ENCODE measurements at regions not wholly inside any gene's neighbourhood (a gene's known extent, or its start where the extent isn't known, plus 50 kb on each side); places are given as distances from the start of the nearest gene placed in this dataset.

DNA sequence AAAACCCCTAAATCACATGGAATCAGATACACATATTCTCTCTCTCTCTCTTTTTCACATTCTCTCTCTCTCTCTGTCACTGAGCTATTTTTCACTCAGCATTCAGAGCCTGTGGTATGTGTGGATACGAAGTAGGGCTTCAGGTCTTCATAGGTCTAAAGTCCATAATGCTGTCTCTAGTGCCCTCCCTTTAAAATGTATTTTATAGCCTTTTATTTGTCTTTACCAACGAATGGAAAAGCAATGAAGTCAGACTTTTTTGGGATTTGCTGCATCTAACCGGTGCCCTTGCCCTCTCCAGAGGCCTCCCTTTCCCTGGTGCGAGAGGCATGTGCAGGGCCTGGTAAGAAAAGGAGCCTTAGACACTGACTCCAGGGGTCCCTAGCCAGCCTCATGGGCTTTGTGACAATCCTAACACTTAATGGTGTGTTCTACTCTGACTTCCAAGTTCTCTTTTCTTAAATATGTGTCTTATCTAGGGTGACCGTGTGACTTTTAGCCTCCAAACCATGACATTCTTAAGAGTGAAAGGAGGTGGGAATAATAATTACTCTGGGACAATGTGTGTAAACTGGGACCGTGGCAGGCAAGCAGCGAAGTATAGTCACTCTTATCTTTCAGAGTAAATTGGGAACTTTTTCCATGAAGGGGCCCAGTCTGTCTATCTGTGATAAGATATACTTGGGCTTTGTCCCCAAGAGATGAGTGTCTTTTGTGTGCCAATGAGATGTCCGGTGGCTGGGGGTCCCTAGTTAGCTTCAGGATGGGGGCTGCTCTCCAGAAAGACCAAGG lies 101.1 kb downstream of the B3GNT2 start:
- no peak for DNase-seq

DNA sequence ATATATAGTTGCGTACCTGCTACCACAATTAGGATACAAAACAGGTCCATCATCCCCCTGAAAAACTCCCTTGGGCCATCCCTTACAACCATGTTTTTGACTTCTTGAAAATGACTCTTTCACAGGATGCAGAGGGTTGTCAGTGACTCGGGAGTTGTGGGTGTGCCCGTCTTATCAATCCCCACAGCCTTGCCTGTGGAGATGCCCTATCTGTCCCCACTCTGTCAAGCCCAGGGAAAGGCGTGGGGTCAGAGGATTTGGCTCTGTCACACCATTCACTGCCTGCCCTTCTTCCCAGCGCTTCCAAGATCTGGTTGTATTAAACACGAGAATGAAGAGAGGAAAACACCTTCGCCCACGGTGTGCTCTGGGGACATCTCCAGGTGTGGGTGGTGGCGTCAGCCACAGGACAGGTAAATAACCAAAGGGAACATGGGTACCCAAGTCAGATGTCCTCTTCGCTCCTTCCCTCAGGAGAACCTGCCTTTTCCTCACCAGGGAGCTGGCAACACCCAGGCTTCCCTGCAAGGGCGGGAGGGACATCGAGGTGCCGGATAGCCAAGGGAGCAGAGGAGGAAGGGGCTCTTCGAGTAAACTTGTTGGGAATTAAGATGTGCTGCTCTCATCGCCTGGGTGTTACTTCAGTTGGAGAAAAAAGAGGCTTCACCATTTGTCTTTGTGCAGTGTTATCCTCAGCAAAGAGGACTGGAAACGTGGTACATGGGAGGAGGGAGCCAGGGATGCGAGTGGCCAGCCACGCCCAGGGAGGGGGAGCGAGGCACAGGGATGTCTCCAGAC lies 100.3 kb downstream of the B3GNT2 start:
- DNase-seq: no peak

DNA sequence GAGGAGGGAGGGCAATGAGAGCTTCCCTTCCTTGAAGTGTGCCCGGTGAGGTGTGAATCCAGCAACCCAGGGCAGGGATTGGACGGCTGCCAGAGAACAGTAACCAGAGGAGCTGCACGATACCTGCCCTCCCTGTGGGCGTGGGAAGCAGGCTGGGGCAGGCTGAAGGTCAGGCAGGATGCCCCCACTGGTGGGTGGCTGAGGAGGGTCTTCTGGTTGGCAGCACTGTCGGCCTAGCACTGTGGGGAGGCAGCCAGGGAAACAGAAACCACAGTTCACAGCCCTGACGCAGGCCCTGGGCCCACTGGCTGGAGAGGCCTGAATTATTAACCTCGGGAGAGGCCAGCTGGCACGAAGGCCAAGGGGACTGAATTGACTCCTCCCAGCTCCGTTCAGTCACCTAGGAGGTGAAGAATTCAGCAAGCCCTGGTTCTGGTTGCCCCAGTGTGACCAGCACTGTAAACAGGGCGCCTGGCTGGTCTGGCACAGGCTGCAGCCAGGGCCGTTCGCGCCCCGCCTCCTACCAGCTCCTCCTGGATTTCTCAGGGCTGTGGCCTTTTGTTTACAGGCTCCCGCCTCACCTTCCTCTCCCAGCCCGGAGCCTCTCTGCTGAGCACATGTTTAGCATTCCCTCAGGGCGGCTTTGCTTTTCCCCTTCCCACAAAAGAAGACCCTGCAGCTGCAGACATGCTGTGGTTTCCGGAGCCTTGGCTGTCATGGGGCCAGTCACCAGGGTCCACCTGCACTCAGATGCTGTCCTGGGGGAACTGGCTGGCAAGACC lies 97.8 kb downstream of the B3GNT2 start:
- no peak for DNase-seq

DNA sequence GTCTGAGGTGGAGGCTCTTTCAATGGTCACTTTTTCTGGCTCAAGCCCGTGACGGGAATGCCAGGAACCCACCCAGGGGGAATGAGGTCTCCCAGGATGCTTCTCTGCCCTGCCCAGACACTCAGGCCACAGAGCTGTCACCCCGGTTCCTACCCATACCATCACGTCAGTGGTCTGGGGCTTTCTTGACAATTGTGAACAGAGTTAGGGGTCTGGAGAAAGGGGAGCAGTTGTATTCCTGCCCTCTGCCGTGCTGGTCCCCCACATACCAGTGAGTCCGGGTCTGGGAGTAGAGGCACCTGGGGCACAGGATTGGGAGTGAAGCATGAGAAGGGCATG lies 97.2 kb downstream of the B3GNT2 start:
- DNase-seq: no peak

DNA sequence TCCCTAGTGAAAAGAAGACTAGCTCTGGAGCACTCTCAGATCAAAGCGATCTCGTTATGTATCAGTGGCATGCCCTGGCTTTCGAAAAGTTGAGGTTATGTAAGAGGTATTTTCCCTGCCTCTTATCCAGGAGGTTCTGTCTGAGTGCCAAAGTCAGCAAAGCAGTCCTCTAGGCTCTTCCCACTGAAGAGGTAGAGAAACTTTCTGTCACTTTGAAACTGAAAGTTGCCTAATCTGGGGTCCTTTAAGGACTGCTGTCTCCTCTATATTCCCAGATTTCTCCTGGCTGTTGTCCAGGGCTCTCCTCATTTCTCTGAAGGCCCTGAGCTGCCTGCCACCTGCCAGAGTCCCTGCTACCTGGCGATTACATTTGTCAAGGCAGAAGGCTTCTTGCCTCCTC lies 96.3 kb downstream of the B3GNT2 start:
- DNase-seq: no peak

DNA sequence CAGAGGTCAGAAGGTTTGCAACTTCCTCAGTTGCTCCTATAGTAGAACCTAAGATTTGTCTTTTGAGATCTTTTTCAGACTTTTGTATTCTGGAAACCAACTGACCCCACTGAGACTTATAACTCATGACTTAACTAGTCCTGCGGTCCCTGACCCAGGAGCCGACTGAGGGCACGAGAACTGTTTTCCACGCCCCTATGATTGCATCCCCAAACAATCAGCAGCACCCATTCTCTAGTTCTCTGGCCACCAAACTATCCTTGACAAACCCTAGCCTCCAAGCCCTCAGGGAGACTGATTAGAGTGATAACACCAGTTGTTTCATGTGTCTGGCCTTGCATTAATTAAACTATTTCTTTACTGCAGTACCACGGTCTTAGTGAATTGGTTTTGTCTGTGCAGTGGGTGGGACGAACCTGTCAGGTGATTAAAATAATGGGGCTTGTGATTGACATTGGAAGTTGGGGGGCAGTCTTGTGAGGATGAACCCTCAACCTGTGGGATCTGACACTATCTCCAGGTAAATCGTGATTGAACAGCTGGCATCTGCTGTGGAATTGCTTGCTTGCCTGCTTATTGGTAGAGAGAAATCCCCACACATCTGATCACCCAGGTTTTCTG lies 95.7 kb downstream of the B3GNT2 start:
- DNase-seq: no peak

DNA sequence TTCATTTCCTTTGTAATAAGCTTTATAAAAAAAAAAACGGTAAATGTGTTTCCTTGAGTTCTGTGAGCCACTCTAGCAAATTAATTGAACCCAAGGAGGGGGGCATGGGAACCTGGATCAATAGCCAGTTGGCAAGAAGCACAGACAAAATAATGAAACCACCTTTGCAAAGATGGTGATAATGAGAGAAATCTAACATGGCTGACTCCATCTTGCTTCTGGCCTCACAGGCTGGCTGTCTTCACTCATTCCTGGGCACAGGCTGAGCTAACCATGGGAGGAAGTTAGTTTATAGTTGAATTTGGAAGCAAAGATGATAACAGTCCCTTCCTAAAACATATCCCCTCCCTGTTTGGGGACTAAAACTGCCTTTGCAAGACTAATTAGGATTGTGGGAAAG lies 95.1 kb downstream of the B3GNT2 start:
- DNase-seq: no peak

DNA sequence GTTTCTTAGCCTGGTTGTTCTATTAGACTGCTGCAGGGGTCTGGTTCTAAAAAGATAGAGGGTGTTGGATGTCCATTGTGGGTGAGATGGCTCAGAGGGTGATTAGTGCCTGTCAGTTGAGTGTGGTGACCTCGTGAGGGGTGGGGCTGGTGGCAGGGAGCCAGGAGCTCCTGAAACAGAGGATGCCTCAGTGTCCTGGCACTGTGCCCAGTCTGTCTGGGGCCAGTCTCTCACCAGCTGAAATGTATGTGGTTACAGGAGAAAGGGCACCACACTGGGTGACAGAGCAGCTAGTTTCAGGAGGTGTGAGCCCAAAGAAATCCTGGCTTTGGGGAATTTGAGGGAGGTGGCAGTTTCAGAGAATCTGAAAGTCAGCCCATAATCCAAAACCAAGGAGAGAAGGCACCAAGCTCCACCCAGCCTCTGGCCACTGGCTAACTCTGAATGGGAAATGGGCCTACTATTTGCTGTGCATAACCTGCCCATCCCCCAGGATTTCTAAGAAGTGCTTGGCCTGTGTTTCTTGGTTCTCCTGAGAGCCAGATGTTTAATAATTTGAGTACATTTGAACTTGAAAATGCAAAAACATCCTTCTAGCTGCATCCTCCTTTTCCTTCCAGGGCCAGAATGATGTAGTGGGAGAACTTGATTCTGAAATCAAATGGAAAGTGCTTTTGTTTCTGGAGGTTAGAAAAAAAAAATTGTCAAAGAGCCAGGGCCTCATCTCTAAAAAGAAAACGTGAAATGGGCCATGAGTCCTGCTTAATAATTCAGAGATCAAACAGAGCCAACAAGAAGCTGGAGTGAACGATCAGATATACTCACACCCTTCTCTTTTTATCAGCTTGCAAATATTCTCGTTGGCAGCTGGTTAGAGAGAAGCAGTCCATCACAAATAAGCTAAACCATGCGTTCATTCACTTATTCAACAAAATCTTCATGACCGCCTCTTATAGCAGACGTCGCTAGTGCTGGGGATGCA lies 92.3 kb downstream of the B3GNT2 start:
- DNase-seq: peak; percentile 64

DNA sequence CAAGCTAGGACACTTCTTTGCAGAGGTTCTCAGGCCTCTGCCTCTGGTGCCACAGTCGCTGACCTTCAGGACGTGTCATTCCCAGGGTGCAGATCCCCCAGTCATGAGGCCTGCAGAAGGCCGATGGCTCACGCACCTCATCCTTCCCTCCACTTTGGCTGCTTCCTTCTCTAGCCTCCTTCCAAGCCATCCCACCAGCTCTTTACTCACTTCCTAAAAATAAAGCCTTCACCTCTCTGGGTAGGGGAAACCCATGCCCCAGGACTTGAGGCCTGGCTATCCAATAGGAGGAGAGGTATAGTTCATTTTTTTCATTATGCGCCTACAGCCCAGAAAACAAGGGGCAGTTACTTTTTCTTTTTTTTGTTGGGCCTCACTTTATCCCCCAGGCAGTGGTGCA lies 91.4 kb downstream of the B3GNT2 start:
- no peak for DNase-seq

DNA sequence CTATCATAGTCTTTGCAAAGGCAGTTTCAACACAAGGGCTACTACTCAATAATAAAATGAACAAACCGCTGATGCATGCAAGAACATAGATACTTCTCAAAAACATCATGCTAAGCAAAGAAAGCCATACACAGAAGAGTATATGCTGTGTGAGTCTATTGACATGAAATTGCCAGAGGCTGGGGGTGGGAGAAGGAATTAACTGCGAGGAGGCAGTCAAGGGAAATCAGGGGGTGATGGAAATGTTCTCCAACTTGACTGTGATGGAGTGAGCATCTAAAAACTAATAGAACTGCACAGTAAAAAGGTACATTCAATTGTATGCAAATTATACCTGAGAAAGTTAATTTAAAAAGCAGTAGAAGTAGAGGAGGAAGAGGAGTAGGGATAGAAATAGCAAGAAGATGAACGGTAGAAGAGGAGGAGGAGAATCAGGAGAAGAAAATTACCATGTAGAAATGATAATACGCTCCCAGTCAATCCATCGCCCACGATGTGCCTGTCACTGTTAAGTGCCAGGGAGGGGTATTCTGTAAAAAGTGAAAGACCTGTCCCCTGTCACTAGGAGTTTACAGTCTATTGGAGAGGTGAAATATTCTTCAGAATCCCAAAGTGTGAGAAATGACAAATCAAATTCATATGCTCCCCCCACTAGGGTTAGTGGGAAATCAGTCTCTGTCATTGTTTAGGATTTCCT lies 90.3 kb downstream of the B3GNT2 start:
- DNase-seq: no peak

DNA sequence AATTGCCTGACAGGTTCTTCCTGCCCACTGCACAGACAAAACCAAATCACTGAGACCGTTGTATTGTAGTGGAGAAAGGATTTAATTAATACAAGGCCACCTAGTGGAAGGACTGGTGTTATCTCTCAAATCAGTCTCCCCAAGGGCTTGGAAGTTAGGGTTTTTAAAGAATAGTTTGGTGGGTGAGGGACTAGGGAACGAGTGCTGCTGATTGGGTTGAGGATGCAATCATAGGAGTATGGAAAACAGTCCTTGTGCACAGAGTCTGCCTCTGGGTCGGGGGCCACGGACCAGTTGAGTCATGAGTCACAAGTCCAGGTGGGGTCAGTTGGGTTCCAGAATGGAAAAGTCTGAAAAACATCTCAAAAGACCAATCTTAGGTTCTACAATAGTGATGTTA lies 89.1 kb downstream of the B3GNT2 start:
- DNase-seq: no peak

DNA sequence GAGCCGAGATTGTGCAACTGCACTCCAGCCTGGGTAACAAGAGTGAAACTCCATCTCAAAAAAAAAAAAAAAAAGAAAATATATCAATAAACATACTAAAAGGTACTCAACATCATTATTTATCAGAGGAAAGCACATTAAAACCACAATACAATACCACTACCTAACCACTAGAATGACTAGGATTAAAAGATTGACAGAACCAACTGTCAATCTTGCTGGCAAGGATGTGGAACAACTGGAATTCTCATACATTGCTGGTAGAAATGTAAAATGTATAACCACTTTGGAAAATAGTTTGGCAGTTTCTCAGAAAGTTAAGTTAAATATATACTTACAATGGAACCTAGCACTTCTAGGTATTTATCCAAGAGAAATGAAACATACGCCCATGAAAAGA lies 88.6 kb downstream of the B3GNT2 start:
- no peak for DNase-seq

DNA sequence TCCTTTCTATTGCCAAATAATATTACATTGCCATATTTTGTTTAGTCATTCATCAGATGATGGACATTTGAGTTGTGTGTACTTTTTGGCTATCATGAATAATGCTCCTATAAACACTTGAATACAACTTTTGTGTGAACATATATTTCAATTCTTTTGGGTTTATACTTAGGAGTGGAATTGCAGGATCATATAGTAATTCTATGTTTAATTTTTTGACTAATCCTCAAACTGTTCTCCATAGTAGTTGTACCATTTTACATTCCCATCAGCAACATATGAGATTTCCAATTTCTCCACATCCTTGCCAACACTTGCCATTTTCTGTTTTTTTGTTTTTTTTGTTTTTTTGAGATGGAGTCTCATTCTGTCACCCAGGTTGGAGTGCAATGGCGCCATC lies 87.2 kb downstream of the B3GNT2 start:
- DNase-seq: no peak

DNA sequence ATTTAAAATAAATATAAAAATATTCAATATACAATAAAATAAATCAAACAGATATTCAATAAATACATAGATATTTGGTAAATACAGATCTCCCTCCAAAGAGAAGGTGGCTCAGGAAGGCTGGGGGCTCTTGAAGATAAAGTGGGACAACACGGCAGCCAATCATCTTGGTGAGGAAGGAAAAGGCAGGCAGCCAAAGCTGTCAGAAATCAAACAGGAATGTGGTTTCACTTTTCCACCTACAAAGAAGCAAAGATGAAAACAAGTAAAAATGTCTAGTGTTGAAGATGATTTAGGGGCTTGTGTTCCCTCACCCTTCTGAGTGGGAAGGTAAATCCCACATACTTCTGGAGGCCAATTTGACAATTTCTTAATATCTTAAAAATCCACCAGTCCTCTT lies 85.7 kb downstream of the B3GNT2 start:
- DNase-seq: no peak

DNA sequence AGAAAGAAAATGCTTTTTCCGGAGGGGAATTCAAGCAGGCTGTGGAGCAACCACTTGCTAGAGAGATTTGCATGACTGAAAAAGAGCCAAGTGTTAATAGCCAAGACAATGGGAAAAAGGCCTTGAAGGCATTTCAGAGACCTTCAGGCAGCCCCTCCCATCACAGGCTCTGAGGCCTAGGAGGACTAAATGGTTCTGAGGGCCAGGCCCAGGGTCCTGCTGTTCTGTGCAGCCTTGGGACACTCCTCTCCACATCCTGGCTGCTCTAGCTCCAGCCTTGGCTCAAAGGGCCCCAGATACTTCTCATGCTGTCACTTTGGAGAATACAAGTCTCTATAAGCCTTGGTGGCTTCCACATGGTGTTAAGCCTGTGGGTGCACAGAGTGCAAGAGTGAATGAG lies 81.8 kb downstream of the B3GNT2 start:
- no peak for DNase-seq
